Posterior cingulate gyrus (tissue), 11 donors: ENCODE measurements at regions not wholly inside any gene's neighbourhood (a gene's known extent, or its start where the extent isn't known, plus 50 kb on each side); places are given as distances from the start of the nearest gene placed in this dataset.
A peak's percentile ranks its signal among the peaks of the same experiment; 100 is the strongest.

ENCODE experiments used
- DNase-seq, 10 donors: peaks; one replicate each; pipeline versions ENCODE4 v3.0.0 to v3.0.0-alpha.2; 2020 to 2021; ENCODE audit warnings: mixed read lengths in 3 of 10
- intact Hi-C: fragments of 100-400 bp; cut with DNase I; formaldehyde crosslinking; loops from one replicate; pipeline ENCODE4 v1.15.1; 2023

- DNase-seq, result peak in 1 of 10 donors; percentile 28
- intact Hi-C loops, result no loop called here
Measured at GRCh38 chr7:25911738-25912607, 240.0 kb upstream of the NFE2L3 start.

GRCh38 chr7:25913598-25914224 lies 238.3 kb upstream of the NFE2L3 start:
- intact Hi-C loops, result no loop called here
- DNase-seq, result peak in 1 of 10 donors; percentile 22

GRCh38 chr7:25918731-25919130 lies 233.3 kb upstream of the NFE2L3 start:
- intact Hi-C loops, result no loop called here
- no peak for DNase-seq

GRCh38 chr7:25922296-25922695 lies 229.7 kb upstream of the NFE2L3 start:
- no peak for DNase-seq
- intact Hi-C loops, result no loop called here

GRCh38 chr7:25923741-25924460 lies 228.1 kb upstream of the NFE2L3 start:
- intact Hi-C loops, result no loop called here
- no peak for DNase-seq

- intact Hi-C loops, result no loop called here
- no peak for DNase-seq
Measured at GRCh38 chr7:25926009-25926408, 226.0 kb upstream of the NFE2L3 start.

- DNase-seq, result no peak
- intact Hi-C loops, result no loop called here
Measured at GRCh38 chr7:25926451-25926850, 225.5 kb upstream of the NFE2L3 start.

GRCh38 chr7:25926891-25927625 lies 224.9 kb upstream of the NFE2L3 start:
- DNase-seq, result no peak
- intact Hi-C loops, result no loop called here

- no peak for DNase-seq
- intact Hi-C loops, result no loop called here
Measured at GRCh38 chr7:25927626-25927978, 224.4 kb upstream of the NFE2L3 start.

GRCh38 chr7:25928549-25929330 lies 223.3 kb upstream of the NFE2L3 start:
- intact Hi-C loops, result no loop called here
- no peak for DNase-seq

GRCh38 chr7:25929448-25929847 lies 222.6 kb upstream of the NFE2L3 start:
- no peak for DNase-seq

GRCh38 chr7:25930492-25931048 lies 221.4 kb upstream of the NFE2L3 start:
- intact Hi-C loops, result no loop called here
- DNase-seq, result no peak

More at GRCh38 chr7:25929448-25929847, 222.6 kb upstream of the NFE2L3 start:
- intact Hi-C loops, result no loop called here

- intact Hi-C loops, result no loop called here
- DNase-seq, result no peak
Measured at GRCh38 chr7:25931156-25931555, 220.8 kb upstream of the NFE2L3 start.

- intact Hi-C loops, result no loop called here
- DNase-seq, result no peak
Measured at GRCh38 chr7:25933921-25934320, 218.1 kb upstream of the NFE2L3 start.

- intact Hi-C loops, result no loop called here
- no peak for DNase-seq
Measured at GRCh38 chr7:25940086-25940906, 211.7 kb upstream of the NFE2L3 start.

- no peak for DNase-seq
- intact Hi-C loops, result no loop called here
Measured at GRCh38 chr7:25944777-25945515, 207.1 kb upstream of the NFE2L3 start.

- no peak for DNase-seq
- intact Hi-C loops, result no loop called here
Measured at GRCh38 chr7:25945608-25946007, 206.4 kb upstream of the NFE2L3 start.

GRCh38 chr7:25946181-25946580 lies 205.8 kb upstream of the NFE2L3 start:
- intact Hi-C loops, result no loop called here
- DNase-seq, result no peak
